IMR-90 (cell line): ENCODE measurements at regions not wholly inside any gene's neighbourhood (a gene's known extent, or its start where the extent isn't known, plus 50 kb on each side); places are given as distances from the start of the nearest gene placed in this dataset.
A peak's percentile ranks its signal among the peaks of the same experiment; 100 is the strongest.

Source experiments
- ATAC-seq: fragments of 200-7000 bp; cut with Tn5 transposase; 2 replicates; pipeline ENCODE4 v1.9.1; 2020; ENCODE audit warnings: low read depth, mild to moderate bottlenecking, moderate library complexity
- BruUV-seq: library from RNA; stranded (reverse); fragments of 400-500 nt; replicated peaks from 2 replicates; lab custom pipeline; 2021; lab: Mats Ljungman, UMichigan
- CTCF ChIA-PET: fragments of 300-600 bp; formaldehyde crosslinking; extraction: SDS; loops from one replicate; lab custom pipeline; 2021; ENCODE audit warnings: antibody characterized with exemption; lab: Yijun Ruan, JAX
- POLR2A ChIA-PET: fragments of 300-600 bp; sonication (Branson Sonifier 250); formaldehyde crosslinking; loops from one replicate; lab custom pipeline; 2022; ENCODE audit warnings: antibody characterized with exemption; ENCODE audit not compliant: unreplicated experiment; lab: Charles Lee
- DNase-seq: peaks from one replicate; pipeline ENCODE4 v3.0.0; 2013
- H2AFZ ChIP-seq: replicated peaks from 2 replicates; pipeline ENCODE3; 2013; ENCODE audit warnings: low read length, mild to moderate bottlenecking; ENCODE audit not compliant: poor library complexity
- H2AK5ac ChIP-seq: 2 replicates; pipeline ENCODE4 v1.6.1; 2013; ENCODE audit warnings: low read depth, low read length, inconsistent platforms
- H2AK9ac ChIP-seq: replicated peaks from 2 replicates; pipeline ENCODE3; 2013; ENCODE audit warnings: mild to moderate bottlenecking, low read depth, low read length, moderate library complexity; ENCODE audit not compliant: poor library complexity
- H2BK120ac ChIP-seq: 2 replicates; pipeline ENCODE4 v1.6.1; 2013; ENCODE audit warnings: low read depth, low read length, inconsistent platforms
- H2BK15ac ChIP-seq: 3 replicates; pipeline ENCODE4 v1.6.1; 2013; ENCODE audit warnings: low read depth, low read length, inconsistent platforms
- H2BK20ac ChIP-seq: 2 replicates; pipeline ENCODE4 v1.6.1; 2013; ENCODE audit warnings: low read depth, mild to moderate bottlenecking, inconsistent platforms, low read length, moderate library complexity
- H2BK5ac ChIP-seq: 2 replicates; pipeline ENCODE4 v1.6.1; 2013; ENCODE audit warnings: mild to moderate bottlenecking, low read depth, low read length, inconsistent platforms; ENCODE audit not compliant: poor library complexity, severe bottlenecking
- H3K14ac ChIP-seq: replicated peaks from 2 replicates; pipeline ENCODE4 v1.6.1; 2013; ENCODE audit warnings: low read depth, low read length, inconsistent platforms
- H3K18ac ChIP-seq: 2 replicates; pipeline ENCODE4 v1.6.1; 2013; ENCODE audit warnings: low read depth, low read length, control low read depth
- H3K23ac ChIP-seq: 2 replicates; pipeline ENCODE4 v1.6.1; 2013; ENCODE audit warnings: low read depth, low read length, inconsistent platforms
- H3K27ac ChIP-seq: 2 replicates; pipeline ENCODE4 v1.5.1; 2013; ENCODE audit warnings: mild to moderate bottlenecking, control low read depth, low read length; ENCODE audit not compliant: insufficient read depth
- H3K27me3 ChIP-seq: 2 replicates; pipeline ENCODE4 v1.6.1; 2013; ENCODE audit warnings: low read length; ENCODE audit not compliant: control insufficient read depth, insufficient read depth
- H3K36me3 ChIP-seq: 2 replicates; pipeline ENCODE4 v1.6.1; 2013; ENCODE audit warnings: low read length, mixed read lengths; ENCODE audit not compliant: control insufficient read depth, insufficient read depth
- H3K4ac ChIP-seq: 2 replicates; pipeline ENCODE4 v1.6.1; 2013; ENCODE audit warnings: low read depth, low read length, inconsistent platforms
- H3K4me1 ChIP-seq: 2 replicates; pipeline ENCODE4 v1.6.1; 2013; ENCODE audit warnings: low read length, mixed read lengths; ENCODE audit not compliant: control insufficient read depth, insufficient read depth
- H3K4me2 ChIP-seq: 2 replicates; pipeline ENCODE4 v1.6.1; 2013; ENCODE audit warnings: low read depth, mild to moderate bottlenecking, control low read depth, low read length, moderate library complexity
- H3K4me3 ChIP-seq: 2 replicates; pipeline ENCODE4 v1.5.1; 2013; ENCODE audit warnings: low read depth, mild to moderate bottlenecking, control low read depth, low read length, moderate library complexity; ENCODE audit not compliant: insufficient read depth
- H3K56ac ChIP-seq: 2 replicates; pipeline ENCODE4 v1.6.1; 2013; ENCODE audit warnings: low read length, inconsistent platforms; ENCODE audit not compliant: insufficient read depth; ENCODE audit errors: extremely low read depth
- H3K79me1 ChIP-seq, 2 experiments: 2 replicates each; pipeline ENCODE4 v1.6.1; 2013; ENCODE audit warnings: low read length in 2 of 2, inconsistent platforms in 1 of 2, low read depth in 1 of 2
- H3K9ac ChIP-seq: 2 replicates; pipeline ENCODE4 v1.6.1; 2013; ENCODE audit warnings: low read depth, low read length, control low read depth
- H3K9me1 ChIP-seq: 2 replicates; pipeline ENCODE4 v1.6.1; 2013; ENCODE audit warnings: low read length, inconsistent platforms; ENCODE audit not compliant: insufficient read depth
- H3K9me3 ChIP-seq: 2 replicates; pipeline ENCODE4 v1.6.1; 2013; ENCODE audit warnings: low read length; ENCODE audit not compliant: control insufficient read depth, insufficient read depth
- H4K20me1 ChIP-seq: 2 replicates; pipeline ENCODE4 v1.6.1; 2013; ENCODE audit warnings: low read length, inconsistent platforms; ENCODE audit not compliant: insufficient read depth
- H4K5ac ChIP-seq: 2 replicates; pipeline ENCODE4 v1.6.1; 2013; ENCODE audit warnings: mild to moderate bottlenecking, low read depth, low read length, control low read depth
- H4K8ac ChIP-seq, 2 experiments: 2 replicates each; pipeline ENCODE4 v1.6.1; 2013; ENCODE audit warnings: low read depth in 2 of 2, low read length in 2 of 2, control low read depth in 1 of 2, inconsistent platforms in 1 of 2
- H4K91ac ChIP-seq: 2 replicates; pipeline ENCODE4 v1.6.1; 2013; ENCODE audit warnings: low read depth, low read length, inconsistent platforms; ENCODE audit not compliant: insufficient read depth
- CEBPB ChIP-seq: IDR thresholded peaks from 2 replicates; pipeline ENCODE4 v1.6.1; 2012; ENCODE audit warnings: low read depth, low read length, improper control_type of control experiment
- POLR2A ChIP-seq: IDR thresholded peaks from 2 replicates; pipeline ENCODE4 v1.6.1; 2012; ENCODE audit warnings: mild to moderate bottlenecking, low read depth, low read length
- RAD21 ChIP-seq: IDR thresholded peaks from 2 replicates; pipeline ENCODE4 v1.6.1; 2012; ENCODE audit warnings: low read length, improper control_type of control experiment
- SMC3 ChIP-seq: fragments of 150-350 bp; IDR thresholded peaks from 2 replicates; pipeline ENCODE4 v1.6.1; 2016; ENCODE audit warnings: low read depth, mild to moderate bottlenecking, antibody characterized with exemption, low read length, moderate library complexity
- USF2 ChIP-seq: fragments of 150-350 bp; IDR thresholded peaks from 2 replicates; pipeline ENCODE4 v1.6.1; 2017; ENCODE audit warnings: mild to moderate bottlenecking, antibody characterized with exemption, low read length, low read depth
- WGBS, 2 experiments: methylation state at CpG; one replicate each; pipeline versions ENCODE4 v1.1.5 to v1.1.7; 2013; ENCODE audit warnings: missing lambda C conversion rate in 2 of 2; ENCODE audit not compliant: insufficient read length in 1 of 2; ENCODE audit errors: extremely low coverage in 2 of 2; 5-methylcytosine and 5-hydroxymethylcytosine counted together
- dilution Hi-C: fragments of 300-500 bp; cut with HindIII; formaldehyde crosslinking; loops from one replicate; pipeline ENCODE4 v1.14.3; 2018; ENCODE audit warnings: low sequenced_read_pairs; ENCODE audit not compliant: unreplicated experiment
- in situ Hi-C: fragments of 300-500 bp; cut with MboI; formaldehyde crosslinking; loops from 3 replicates; pipeline ENCODE4 v1.14.3; 2019; ENCODE audit warnings: low sequenced_read_pairs, inconsistent platforms, mixed read lengths
- intact Hi-C: fragments of 100-400 bp; cut with micrococcal nuclease; formaldehyde crosslinking; loops from 2 replicates; pipeline ENCODE4 v1.10.0; 2022
- TF ChIP-seq, protein P1 (sequence below): conservative IDR thresholded peaks from 2 replicates; pipeline ENCODE4 v1.5.1; 2012; ENCODE audit warnings: mild to moderate bottlenecking, low read depth, low read length, improper control_type of control experiment

DNA sequence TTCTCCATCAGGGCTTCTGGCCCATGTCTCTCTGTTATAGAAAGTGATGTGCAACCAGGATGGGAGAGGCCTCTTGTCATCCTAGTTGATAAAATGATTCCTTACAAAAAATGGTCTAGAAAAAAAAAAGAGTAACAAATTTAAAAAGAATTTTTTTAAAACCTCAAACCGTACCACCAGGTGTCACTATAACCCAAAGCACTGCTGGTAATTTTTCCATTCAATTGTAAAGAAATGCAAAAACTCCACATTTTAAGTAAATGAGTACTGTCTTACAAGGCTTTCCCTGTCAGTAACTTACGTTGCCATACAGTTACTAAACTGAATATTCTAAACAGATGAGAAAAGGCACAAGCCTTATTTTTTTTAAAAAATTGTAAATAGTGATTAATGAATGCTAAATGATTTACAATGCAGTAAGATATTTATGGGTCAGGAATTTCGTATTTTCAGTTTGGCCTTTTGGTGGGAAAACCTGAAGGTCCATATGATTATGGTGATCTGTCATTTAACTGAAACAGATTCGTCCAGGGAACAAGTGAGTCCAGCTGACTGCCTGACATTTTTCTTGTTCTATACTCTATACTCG, 95.4 kb downstream of the OGFRL1 start:
- Histone ChIP-seq H3K23ac (no peak overlapping the region), H2BK5ac (no peak overlapping the region), H3K27ac (no peak overlapping the region), H3K56ac (no peak overlapping the region), H3K4ac (no peak overlapping the region), H2BK15ac (no peak overlapping the region; the same call in 2 of the 3 replicates), H2BK120ac (0 out of 2 replicates have a peak overlapping the region, but pooled peaks have one; percentile 7), H4K8ac (peak overlapping the region in 1 of 2 experiments; percentile 31; a peak in 1 of 4 replicates), H4K91ac (no peak overlapping the region), H3K9me3 (no peaks in the 10 kb centered on the region), H3K9me1 (peaks cover 3% of the 10 kb centered on the region), H4K5ac (peak overlapping the region; percentile 81; the same call in 1 of the 2 replicates), H3K79me1 (peaks cover 10 to 23% of the 10 kb centered on the region in 2 experiments), H3K9ac (no peak overlapping the region), H4K20me1 (no peaks in the 10 kb centered on the region), H3K4me1 (peaks cover 9% of the 10 kb centered on the region), H3K36me3 (0 out of 2 replicates have a peak, but pooled peaks cover 3% of the 10 kb centered on the region), H3K4me3 (no peak overlapping the region), H2BK20ac (no peak overlapping the region), H2AFZ (no peak overlapping the region), H3K18ac (peak overlapping the region; percentile 72; the same call in 1 of the 2 replicates), H3K4me2 (no peak overlapping the region), H2AK9ac (no peak overlapping the region), H3K14ac (peak overlapping the region; percentile 58), H3K27me3 (no peaks in the 10 kb centered on the region), H2AK5ac (no peak overlapping the region)
- intact Hi-C loops (loop anchor here (1.0 to 2.0 kb wide), 3 partner anchors 37 to 701 kb away; no protein-coding TSS in a partner anchor), dilution Hi-C loops (no loop called here), in situ Hi-C loops (loop anchor here (25.0 kb wide), 1 partner anchor 703 kb away; no protein-coding TSS in a partner anchor)
- TF ChIP-seq CEBPB (no peak), POLR2A (peak; percentile 50; the same call in 1 of the 2 replicates), RAD21 (peak; percentile 96), USF2 (no peak), SMC3 (peak; percentile 99)
- TF ChIP-seq, protein P1, sequence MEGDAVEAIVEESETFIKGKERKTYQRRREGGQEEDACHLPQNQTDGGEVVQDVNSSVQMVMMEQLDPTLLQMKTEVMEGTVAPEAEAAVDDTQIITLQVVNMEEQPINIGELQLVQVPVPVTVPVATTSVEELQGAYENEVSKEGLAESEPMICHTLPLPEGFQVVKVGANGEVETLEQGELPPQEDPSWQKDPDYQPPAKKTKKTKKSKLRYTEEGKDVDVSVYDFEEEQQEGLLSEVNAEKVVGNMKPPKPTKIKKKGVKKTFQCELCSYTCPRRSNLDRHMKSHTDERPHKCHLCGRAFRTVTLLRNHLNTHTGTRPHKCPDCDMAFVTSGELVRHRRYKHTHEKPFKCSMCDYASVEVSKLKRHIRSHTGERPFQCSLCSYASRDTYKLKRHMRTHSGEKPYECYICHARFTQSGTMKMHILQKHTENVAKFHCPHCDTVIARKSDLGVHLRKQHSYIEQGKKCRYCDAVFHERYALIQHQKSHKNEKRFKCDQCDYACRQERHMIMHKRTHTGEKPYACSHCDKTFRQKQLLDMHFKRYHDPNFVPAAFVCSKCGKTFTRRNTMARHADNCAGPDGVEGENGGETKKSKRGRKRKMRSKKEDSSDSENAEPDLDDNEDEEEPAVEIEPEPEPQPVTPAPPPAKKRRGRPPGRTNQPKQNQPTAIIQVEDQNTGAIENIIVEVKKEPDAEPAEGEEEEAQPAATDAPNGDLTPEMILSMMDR = peak; percentile 82
- DNase-seq (peak; percentile 72), ATAC-seq (peak; percentile 64)
- ChIA-PET CTCF (interaction anchor here (0.6 kb wide), 1 partner anchor 1217 kb away, joined by 3 read pairs; no protein-coding TSS in a partner anchor), POLR2A (no interaction called here)
- BruUV-seq = no TSS peak
- no CpG with 5 or more reads among the region's 5 CpGs for WGBS, 2 experiments
